ENCODE measurements at regions not wholly inside any gene's neighbourhood (a gene's known extent, or its start where the extent isn't known, plus 50 kb on each side); places are given as distances from the start of the nearest gene placed in this dataset.

DNA sequence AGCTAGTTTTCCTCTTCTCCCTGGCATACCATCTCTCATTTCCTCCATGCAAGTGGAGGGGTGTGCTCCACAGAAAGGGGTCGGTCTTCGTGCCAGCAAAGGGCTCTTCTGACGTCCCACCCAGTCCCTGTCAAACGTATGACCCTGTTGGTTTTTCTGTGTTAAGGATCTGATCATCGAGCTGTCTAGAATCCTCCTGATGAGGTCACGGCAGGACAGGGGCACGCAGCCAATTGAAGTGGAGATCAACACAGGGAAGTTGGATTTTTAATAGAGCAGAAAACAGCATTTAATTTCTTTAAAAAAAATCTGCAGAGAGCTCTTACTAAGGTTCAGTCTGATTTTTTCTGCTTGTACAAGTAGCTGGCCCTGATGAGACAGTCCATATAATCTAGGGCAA, 339.4 kb downstream of the TEX29 start:
- CTCF ChIA-PET: no interaction called here

DNA sequence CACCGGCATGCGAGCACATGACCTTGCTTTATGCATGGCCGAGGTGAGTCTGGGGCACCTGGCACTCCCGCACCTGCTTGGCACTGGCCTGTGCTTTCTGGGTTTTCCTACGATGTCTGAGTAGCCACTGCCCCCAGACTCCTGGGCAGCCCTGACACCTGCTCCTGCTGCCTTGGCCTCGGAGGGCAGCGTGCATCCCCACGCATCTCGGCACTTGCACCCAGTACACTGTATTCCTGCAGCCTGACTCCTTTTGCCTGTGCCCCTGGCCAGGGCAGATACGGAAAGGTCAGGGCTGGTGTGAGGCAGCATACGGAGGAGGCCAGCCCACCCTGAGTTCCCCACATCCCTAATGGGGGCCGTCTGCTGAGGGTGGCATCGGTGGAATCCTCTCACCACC, 340.6 kb downstream of the TEX29 start:
- intact Hi-C loops (cut with DNase I, micrococcal nuclease): no loop called here
- TF ChIP-seq, protein P1, sequence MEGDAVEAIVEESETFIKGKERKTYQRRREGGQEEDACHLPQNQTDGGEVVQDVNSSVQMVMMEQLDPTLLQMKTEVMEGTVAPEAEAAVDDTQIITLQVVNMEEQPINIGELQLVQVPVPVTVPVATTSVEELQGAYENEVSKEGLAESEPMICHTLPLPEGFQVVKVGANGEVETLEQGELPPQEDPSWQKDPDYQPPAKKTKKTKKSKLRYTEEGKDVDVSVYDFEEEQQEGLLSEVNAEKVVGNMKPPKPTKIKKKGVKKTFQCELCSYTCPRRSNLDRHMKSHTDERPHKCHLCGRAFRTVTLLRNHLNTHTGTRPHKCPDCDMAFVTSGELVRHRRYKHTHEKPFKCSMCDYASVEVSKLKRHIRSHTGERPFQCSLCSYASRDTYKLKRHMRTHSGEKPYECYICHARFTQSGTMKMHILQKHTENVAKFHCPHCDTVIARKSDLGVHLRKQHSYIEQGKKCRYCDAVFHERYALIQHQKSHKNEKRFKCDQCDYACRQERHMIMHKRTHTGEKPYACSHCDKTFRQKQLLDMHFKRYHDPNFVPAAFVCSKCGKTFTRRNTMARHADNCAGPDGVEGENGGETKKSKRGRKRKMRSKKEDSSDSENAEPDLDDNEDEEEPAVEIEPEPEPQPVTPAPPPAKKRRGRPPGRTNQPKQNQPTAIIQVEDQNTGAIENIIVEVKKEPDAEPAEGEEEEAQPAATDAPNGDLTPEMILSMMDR (IDR thresholded peaks at IDR 0.05): no peak
- H3K27ac ChIP-seq (ENCODE audit: low read depth in 1 of 2, low read length in 2 of 2): no peak overlapping the region
- ATAC-seq (ENCODE audit: poor library complexity) (no peak), DNase-seq (no peak)
- no peaks in the 10 kb centered on the region for H3K4me1 Mint-ChIP-seq (ENCODE audit: low read depth)
- H3K36me3 Mint-ChIP-seq (ENCODE audit: low read depth): no peaks in the 10 kb centered on the region
- peaks cover 0 to 19% of the 10 kb centered on the region in 2 experiments for H3K9me3 ChIP-seq (ENCODE audit: control insufficient read depth in 1 of 2, insufficient read depth in 1 of 2, low read length in 2 of 2)
- ChIA-PET CTCF (no interaction called here), POLR2A (interaction anchor here (0.5 kb wide), 1 partner anchor 55 kb away, joined by 3 read pairs; no protein-coding TSS in a partner anchor)
- H3K27ac Mint-ChIP-seq: no peak overlapping the region
- H3K27me3 ChIP-seq (ENCODE audit: control insufficient read depth in 1 of 2, insufficient read depth in 2 of 2, low read length in 2 of 2): no peaks in the 10 kb centered on the region
- H3K36me3 ChIP-seq (ENCODE audit: insufficient read depth, low read length): no peaks in the 10 kb centered on the region
- no peak overlapping the region for H3K4me3 ChIP-seq (ENCODE audit: low read length)
- no peaks in the 10 kb centered on the region for H3K9me3 Mint-ChIP-seq
- no peak overlapping the region for H3K4me3 Mint-ChIP-seq
- H3K4me1 ChIP-seq (ENCODE audit: insufficient read depth, low read length): no peaks in the 10 kb centered on the region
- H3K27me3 Mint-ChIP-seq: peaks cover 10% of the 10 kb centered on the region

More for the DNA sequence above, 339.4 kb downstream of the TEX29 start:
- no peak overlapping the region for H3K27ac Mint-ChIP-seq
- peaks cover 0 to 12% of the 10 kb centered on the region in 2 experiments for H3K9me3 ChIP-seq (ENCODE audit: control insufficient read depth in 1 of 2, insufficient read depth in 1 of 2, low read length in 2 of 2)
- POLR2A ChIA-PET: no interaction called here
- no peaks in the 10 kb centered on the region for H3K4me1 ChIP-seq (ENCODE audit: insufficient read depth, low read length)
- H3K27ac ChIP-seq (ENCODE audit: low read depth in 1 of 2, low read length in 2 of 2): no peak overlapping the region
- H3K36me3 ChIP-seq (ENCODE audit: insufficient read depth, low read length): no peaks in the 10 kb centered on the region
- H3K36me3 Mint-ChIP-seq (ENCODE audit: low read depth): no peaks in the 10 kb centered on the region
- TF ChIP-seq, protein P1 (IDR thresholded peaks at IDR 0.05): no peak
- H3K4me3 Mint-ChIP-seq: no peak overlapping the region
- H3K4me1 Mint-ChIP-seq (ENCODE audit: low read depth): no peaks in the 10 kb centered on the region
- DNase-seq (no peak), ATAC-seq (ENCODE audit: poor library complexity) (no peak)
- H3K9me3 Mint-ChIP-seq: no peaks in the 10 kb centered on the region
- H3K4me3 ChIP-seq (ENCODE audit: low read length): no peak overlapping the region
- H3K27me3 ChIP-seq (ENCODE audit: control insufficient read depth in 1 of 2, insufficient read depth in 2 of 2, low read length in 2 of 2): peaks cover 0 to 2% of the 10 kb centered on the region in 2 experiments
- peaks cover 10% of the 10 kb centered on the region for H3K27me3 Mint-ChIP-seq
- intact Hi-C loops (cut with DNase I, micrococcal nuclease): no loop called here

DNA sequence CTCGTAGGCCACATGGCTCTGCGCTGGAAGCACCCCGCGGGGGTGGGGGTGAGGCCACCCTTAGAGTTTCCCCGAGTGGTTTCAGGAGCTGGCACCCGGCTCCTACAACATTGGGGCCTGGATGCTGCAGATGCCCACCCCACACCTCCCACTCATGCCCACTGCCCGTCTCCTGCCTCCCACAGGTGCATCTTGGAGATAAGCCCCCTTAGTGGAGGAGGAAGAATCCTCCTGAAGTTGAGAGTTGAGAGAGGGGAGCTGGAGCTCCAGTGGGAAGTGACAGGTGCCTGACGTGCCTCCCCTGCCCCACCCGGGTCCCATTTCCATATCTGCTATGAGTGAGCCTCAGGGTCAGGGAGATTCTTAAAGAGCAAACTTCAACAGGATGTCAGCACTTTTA, 341.3 kb downstream of the TEX29 start:
- Mint-ChIP-seq H3K4me1 (ENCODE audit: low read depth) (no peaks in the 10 kb centered on the region), H3K27ac (no peak overlapping the region), H3K9me3 (no peaks in the 10 kb centered on the region), H3K4me3 (no peak overlapping the region), H3K27me3 (peaks cover 10% of the 10 kb centered on the region), H3K36me3 (ENCODE audit: low read depth) (no peaks in the 10 kb centered on the region)
- ChIA-PET CTCF (no interaction called here), POLR2A (no interaction called here)
- ATAC-seq (ENCODE audit: poor library complexity): no peak
- TF ChIP-seq, protein P1 (IDR thresholded peaks at IDR 0.05): no peak
- Histone ChIP-seq H3K27ac (ENCODE audit: low read depth in 1 of 2, low read length in 2 of 2) (no peak overlapping the region), H3K4me1 (ENCODE audit: insufficient read depth, low read length) (no peaks in the 10 kb centered on the region), H3K9me3 (ENCODE audit: control insufficient read depth in 1 of 2, insufficient read depth in 1 of 2, low read length in 2 of 2) (peaks cover 0 to 15% of the 10 kb centered on the region in 2 experiments), H3K4me3 (ENCODE audit: low read length) (no peak overlapping the region), H3K36me3 (ENCODE audit: insufficient read depth, low read length) (no peaks in the 10 kb centered on the region), H3K27me3 (ENCODE audit: control insufficient read depth in 1 of 2, insufficient read depth in 2 of 2, low read length in 2 of 2) (no peaks in the 10 kb centered on the region)
- DNase-seq: no peak
- intact Hi-C loops (cut with DNase I, micrococcal nuclease): no loop called here

Measured in CD4-positive, alpha-beta T cell (primary cell).